SK-N-SH (cell line): ENCODE measurements at regions not wholly inside any gene's neighbourhood (a gene's known extent, or its start where the extent isn't known, plus 50 kb on each side); places are given as distances from the start of the nearest gene placed in this dataset.

Experiments
- CTCF ChIP-seq: fragments of 200-600 bp; sonication (generic); IDR thresholded peaks from 2 replicates; pipeline ENCODE4 v1.6.1; 2017; ENCODE audit warnings: antibody characterized with exemption, mild to moderate bottlenecking, moderate library complexity
- EZH2phosphoT487 ChIP-seq: fragments of 200-600 bp; sonication (generic); IDR thresholded peaks from 2 replicates; pipeline ENCODE4 v1.6.1; 2017; ENCODE audit warnings: low read depth, mixed run types, mild to moderate bottlenecking, antibody characterized with exemption, moderate library complexity, borderline replicate concordance
- MXI1 ChIP-seq: IDR thresholded peaks from 2 replicates; pipeline ENCODE4 v1.6.1; 2012; ENCODE audit warnings: mild to moderate bottlenecking, low read depth, low read length, improper control_type of control experiment
- POLR2AphosphoS5 ChIP-seq: IDR thresholded peaks from 2 replicates; pipeline ENCODE4 v1.6.1; 2012; ENCODE audit warnings: low read depth, low read length
- TAF1 ChIP-seq: IDR thresholded peaks from 2 replicates; pipeline ENCODE4 v1.6.1; 2012; ENCODE audit warnings: low read depth, mild to moderate bottlenecking, low read length, moderate library complexity, borderline replicate concordance
- TCF12 ChIP-seq: IDR thresholded peaks from 2 replicates; pipeline ENCODE4 v1.4.0; 2012
- USF2 ChIP-seq: fragments of 150-350 bp; IDR thresholded peaks from 2 replicates; pipeline ENCODE4 v1.6.1; 2017; ENCODE audit warnings: antibody characterized with exemption, low read length, low read depth, borderline replicate concordance

GRCh38 chr18:22047485-22047884 lies 121.9 kb upstream of the GATA6 start:
- TF ChIP-seq EZH2phosphoT487 (no peak), CTCF (no peak), TAF1 (no peak), USF2 (no peak), POLR2AphosphoS5 (no peak), TCF12 (no peak), MXI1 (no peak)
